Thymus (tissue), 11 donors: ENCODE measurements at regions not wholly inside any gene's neighbourhood (a gene's known extent, or its start where the extent isn't known, plus 50 kb on each side); places are given as distances from the start of the nearest gene placed in this dataset.

Experiments
- DNase-seq, 9 donors: peaks; one replicate each; pipeline ENCODE4 v3.0.0-alpha.2; 2013; ENCODE audit warnings: low spot score in 9 of 9, low read depth in 6 of 9, missing footprints in 1 of 9
- H3K27ac ChIP-seq, 2 donors: one replicate each; pipeline ENCODE4 v1.5.1; 2013; ENCODE audit warnings: control low read depth in 1 of 2, low read depth in 1 of 2, low read length in 1 of 2, mild to moderate bottlenecking in 1 of 2, moderate library complexity in 1 of 2
- H3K27me3 ChIP-seq, 2 donors: one replicate each; pipeline ENCODE4 v1.5.1; 2013; ENCODE audit warnings: low read length in 1 of 2; ENCODE audit not compliant: control insufficient read depth in 2 of 2, insufficient read depth in 1 of 2
- H3K36me3 ChIP-seq, 2 donors: one replicate each; pipeline ENCODE4 v1.5.1; 2013; ENCODE audit warnings: low read length in 1 of 2, mild to moderate bottlenecking in 1 of 2, moderate library complexity in 1 of 2; ENCODE audit not compliant: control insufficient read depth in 2 of 2, insufficient read depth in 2 of 2
- H3K4me1 ChIP-seq, 2 donors: one replicate each; pipeline ENCODE4 v1.5.1; 2013; ENCODE audit warnings: low read length in 2 of 2; ENCODE audit not compliant: control insufficient read depth in 2 of 2, insufficient read depth in 2 of 2
- H3K4me3 ChIP-seq, 2 donors: one replicate each; pipeline ENCODE4 v1.5.1; 2013; ENCODE audit warnings: low read length in 2 of 2, control low read depth in 1 of 2, mild to moderate bottlenecking in 1 of 2
- H3K9me3 ChIP-seq, 2 donors: one replicate each; pipeline ENCODE4 v1.5.1; 2013; ENCODE audit warnings: low read length in 1 of 2, mild to moderate bottlenecking in 1 of 2; ENCODE audit not compliant: control insufficient read depth in 2 of 2, insufficient read depth in 1 of 2
- WGBS: extraction: QIAGEN DNeasy Blood & Tissue Kit; methylation state at CpG from one replicate; pipeline ENCODE4 v1.1.7; 2013; 5-methylcytosine and 5-hydroxymethylcytosine counted together
- donor health status: healthy.

DNA sequence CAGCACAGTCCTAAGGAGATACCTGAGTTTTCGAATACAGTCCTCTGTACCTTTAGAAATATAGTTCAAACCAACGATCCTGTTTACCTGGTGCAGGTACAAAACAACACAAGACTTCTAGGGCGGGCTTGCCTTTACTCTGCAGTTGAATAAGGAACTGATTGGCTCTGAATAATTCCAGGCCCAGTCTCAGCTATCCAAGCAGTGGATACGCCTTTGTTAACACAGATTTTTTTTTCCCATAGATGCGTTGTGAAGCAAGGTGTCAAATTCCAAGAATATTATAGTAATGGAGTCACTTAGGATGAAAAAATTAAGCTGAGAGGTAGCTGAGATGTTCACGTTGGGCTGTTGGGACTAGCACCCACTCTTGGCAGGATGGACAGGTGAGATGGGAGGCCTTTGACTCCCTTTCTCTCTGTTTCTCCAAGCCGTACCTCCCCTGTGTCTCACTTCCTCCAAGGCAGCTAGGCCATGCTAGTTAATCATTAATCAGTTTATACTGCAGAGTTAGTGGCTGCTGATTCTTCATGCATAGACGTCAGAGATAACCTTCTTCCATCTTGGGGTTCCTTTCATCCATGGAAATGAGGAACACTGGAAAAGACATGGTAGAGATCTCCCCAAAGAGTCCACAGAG lies 380.8 kb upstream of the ACVR2A start:
- H3K27ac ChIP-seq, result no peak overlapping the region
- no peak overlapping the region for H3K4me3 ChIP-seq
- no peaks in the 10 kb centered on the region for H3K36me3 ChIP-seq
- H3K27me3 ChIP-seq, result no peaks in the 10 kb centered on the region
- H3K9me3 ChIP-seq, result no peaks in the 10 kb centered on the region
- 97% methylated on average over 8 of the region's 8 CpGs for WGBS
- no peak for DNase-seq
- H3K4me1 ChIP-seq, result no peaks in the 10 kb centered on the region

DNA sequence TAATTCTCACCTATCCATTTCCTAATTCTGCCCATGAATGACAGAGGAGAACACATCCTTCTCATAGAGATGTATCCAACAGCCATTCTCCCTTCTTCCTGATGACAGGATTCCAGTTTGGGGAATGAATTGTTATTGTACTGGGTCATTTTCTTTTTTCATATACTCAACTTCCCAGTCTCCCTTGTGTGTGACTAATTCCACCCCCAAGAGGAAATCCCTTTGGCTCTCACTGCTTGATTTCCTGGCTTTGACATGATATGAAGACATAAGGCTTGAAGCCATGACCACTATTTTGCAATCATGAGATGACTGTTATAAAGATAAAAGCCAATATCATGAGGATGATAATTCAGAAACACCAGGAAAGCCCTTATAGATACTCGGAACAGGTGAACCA lies 384.7 kb upstream of the ACVR2A start:
- DNase-seq, result no peak
- WGBS, result 95% methylated on average over 1 of the region's 1 CpG
- no peaks in the 10 kb centered on the region for H3K36me3 ChIP-seq
- no peak overlapping the region for H3K4me3 ChIP-seq
- H3K27me3 ChIP-seq, result no peaks in the 10 kb centered on the region
- no peak overlapping the region for H3K27ac ChIP-seq
- no peaks in the 10 kb centered on the region for H3K9me3 ChIP-seq
- H3K4me1 ChIP-seq, result no peaks in the 10 kb centered on the region

DNA sequence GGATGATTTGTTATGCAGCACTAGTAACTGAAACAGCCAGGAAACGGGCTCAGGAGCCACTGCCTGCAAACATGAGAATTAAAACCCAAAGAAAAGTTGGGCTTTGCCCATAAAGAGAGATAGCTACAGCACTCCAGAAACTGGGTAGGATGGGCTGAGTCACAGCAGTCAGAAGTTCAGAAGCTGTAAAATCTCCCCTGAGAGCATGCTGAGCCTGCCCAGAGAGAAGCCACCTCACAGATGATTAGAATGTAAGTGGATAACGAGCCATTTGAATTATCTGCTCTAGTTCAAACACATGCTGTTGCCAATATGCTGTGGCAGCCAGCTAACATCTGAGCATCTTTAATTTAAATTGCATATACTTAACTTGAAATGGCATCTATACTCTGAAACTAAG lies 388.1 kb upstream of the ACVR2A start:
- no peak for DNase-seq
- Histone ChIP-seq H3K36me3 (no peaks in the 10 kb centered on the region), H3K9me3 (no peaks in the 10 kb centered on the region), H3K4me1 (no peaks in the 10 kb centered on the region), H3K27ac (no peak overlapping the region), H3K27me3 (no peaks in the 10 kb centered on the region), H3K4me3 (no peak overlapping the region)
- 89% methylated on average over 2 of the region's 2 CpGs for WGBS

DNA sequence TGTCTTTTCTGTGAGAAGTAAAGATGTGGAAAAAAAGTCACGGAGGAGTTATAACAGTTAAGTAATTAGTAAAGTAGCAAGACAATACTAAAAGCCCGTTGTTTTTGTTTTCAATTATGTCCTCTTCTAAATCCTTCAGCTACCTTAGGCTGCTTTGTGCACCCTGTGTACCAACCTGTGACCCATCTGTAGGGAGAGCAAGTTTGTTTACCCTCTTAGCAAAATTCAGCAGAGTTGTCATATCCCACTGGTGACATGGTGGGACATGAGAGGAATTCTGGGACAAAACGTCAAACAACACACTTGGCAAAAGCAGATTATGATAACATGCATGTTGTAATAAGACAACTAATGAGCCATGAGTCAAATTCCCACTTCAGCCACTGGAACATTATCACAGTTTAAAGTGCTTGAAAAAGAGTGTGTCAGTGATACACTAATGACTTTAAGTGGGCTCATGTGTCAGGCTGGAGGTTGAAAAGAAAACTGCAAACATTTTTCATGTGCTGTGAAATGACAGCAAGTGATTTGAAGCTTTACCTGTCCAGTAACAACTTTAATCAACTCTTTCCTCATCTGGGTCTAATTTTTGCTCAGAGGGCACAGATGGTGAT lies 392.8 kb upstream of the ACVR2A start:
- no peaks in the 10 kb centered on the region for H3K27me3 ChIP-seq
- DNase-seq, result no peak
- no peaks in the 10 kb centered on the region for H3K36me3 ChIP-seq
- no peak overlapping the region for H3K27ac ChIP-seq
- no peak overlapping the region for H3K4me3 ChIP-seq
- H3K4me1 ChIP-seq, result no peaks in the 10 kb centered on the region
- WGBS, result 62% methylated on average over 3 of the region's 3 CpGs
- H3K9me3 ChIP-seq, result no peaks in the 10 kb centered on the region

DNA sequence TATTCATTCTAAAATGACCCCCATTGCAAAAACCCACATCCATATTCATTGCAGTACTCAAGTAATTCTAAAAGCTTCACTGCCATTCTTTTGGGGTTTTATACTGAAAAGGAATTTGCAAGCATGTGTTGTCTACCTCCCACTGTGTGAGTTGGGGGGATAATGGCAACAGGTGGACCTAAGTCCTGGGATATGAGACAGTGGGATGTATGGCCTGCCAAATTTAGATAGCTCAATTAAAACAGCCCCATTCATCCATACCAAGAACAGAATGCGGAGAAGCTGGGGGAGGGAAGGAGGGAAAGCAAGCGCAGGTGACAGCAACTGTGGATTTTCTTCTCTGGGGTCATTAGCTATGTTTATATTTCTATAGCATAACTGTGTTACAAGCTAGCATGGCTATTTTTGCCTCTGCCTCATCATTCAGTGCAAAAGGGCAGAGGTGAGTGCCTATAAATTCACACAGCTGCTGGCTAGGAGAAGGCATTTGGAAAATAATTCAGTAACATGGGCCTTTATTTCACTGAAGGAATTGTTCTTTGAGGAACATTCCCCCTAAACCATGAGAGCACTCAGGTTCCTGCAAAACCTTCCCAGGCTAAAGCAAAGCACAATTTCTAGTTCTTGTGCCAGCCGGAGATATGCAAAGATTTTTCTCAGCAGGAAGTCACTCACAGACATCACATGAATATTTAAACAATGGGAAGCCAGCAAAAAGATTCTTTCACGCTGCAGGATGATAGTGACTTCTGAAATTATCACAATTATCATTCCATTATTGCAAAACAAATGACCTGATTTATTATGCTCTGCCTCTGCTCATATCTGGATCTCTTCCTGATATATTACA lies 393.9 kb upstream of the ACVR2A start:
- Histone ChIP-seq H3K36me3 (no peaks in the 10 kb centered on the region), H3K4me1 (no peaks in the 10 kb centered on the region), H3K27ac (no peak overlapping the region), H3K4me3 (no peak overlapping the region), H3K27me3 (no peaks in the 10 kb centered on the region), H3K9me3 (no peaks in the 10 kb centered on the region)
- DNase-seq, result no peak
- 96% methylated on average over 4 of the region's 4 CpGs for WGBS

DNA sequence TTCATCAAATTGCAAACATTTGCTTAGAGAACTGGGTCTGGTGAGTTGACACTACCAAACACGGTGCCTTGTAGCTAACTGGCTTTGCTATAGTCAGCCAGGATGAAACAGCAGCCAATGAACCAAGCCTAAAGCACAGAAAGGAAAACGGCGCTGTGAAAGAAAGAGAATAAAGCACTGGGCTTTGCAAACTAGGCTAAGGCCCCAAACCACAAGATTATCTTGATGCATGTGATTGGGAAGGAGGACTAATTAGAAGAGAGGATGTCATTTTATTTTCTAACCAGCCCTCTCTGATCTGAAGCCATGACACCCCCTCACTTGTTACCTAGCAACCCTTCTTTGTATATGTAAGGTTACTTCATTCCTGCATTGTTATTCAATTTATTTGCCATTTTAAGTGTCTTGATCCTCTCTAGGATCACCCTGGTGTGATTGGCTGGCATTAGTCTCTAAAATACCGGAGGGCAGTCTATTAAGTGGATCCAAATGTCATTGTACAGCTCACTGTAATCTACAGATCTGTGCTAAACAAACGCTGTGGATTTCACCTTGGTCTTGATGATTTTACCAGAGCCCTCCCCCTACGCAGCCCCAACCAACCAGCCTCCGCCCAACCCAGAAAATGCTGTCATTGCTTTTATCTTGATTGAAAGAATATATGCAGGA lies 395.4 kb upstream of the ACVR2A start:
- peak in 1 of 9 donors; percentile 2 for DNase-seq
- 88% methylated on average over 7 of the region's 7 CpGs for WGBS
- no peaks in the 10 kb centered on the region for H3K27me3 ChIP-seq
- no peaks in the 10 kb centered on the region for H3K9me3 ChIP-seq
- no peak overlapping the region for H3K27ac ChIP-seq
- no peaks in the 10 kb centered on the region for H3K36me3 ChIP-seq
- H3K4me3 ChIP-seq, result no peak overlapping the region
- no peaks in the 10 kb centered on the region for H3K4me1 ChIP-seq

DNA sequence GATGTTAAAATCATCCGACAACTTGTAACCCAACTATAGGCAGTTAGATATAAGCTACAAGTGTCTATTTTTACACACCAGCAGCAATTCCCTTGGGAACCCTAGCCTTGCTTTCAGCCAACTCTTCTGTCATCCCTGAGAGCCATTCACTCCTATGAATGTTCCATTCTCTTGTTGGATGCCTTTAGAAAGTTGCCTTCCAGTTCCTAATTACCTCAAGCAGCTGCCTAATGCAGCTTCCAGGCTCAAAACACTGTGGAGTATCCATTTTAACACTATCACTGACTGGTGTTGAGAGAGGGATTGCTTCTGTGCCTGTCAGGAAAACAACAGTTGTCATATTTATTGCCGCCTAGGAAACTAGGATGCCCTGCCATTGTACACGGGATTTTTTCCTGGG lies 402.0 kb upstream of the ACVR2A start:
- Histone ChIP-seq H3K4me1 (no peaks in the 10 kb centered on the region), H3K27me3 (no peaks in the 10 kb centered on the region), H3K27ac (no peak overlapping the region), H3K36me3 (no peaks in the 10 kb centered on the region), H3K9me3 (no peaks in the 10 kb centered on the region), H3K4me3 (no peak overlapping the region)
- DNase-seq, result no peak
- 95% methylated on average over 3 of the region's 3 CpGs for WGBS

DNA sequence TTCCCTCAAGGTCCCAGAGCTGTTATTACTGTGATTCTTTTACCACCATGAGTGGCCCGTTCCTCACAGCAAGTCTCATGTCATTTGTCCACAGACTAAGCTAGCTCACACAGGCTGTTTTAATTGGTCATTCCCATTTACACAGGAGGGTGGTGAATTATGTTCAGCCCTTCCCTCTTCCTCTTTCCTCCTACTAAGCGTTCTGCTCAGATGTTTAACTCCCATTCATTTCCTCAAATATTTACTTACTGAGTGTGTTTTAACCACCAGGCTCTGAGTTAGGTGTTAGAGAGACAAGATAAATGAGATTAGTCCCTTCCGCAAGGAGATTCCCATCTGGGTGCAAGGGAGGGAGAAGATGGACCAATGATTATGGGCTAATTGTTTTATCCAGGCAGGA lies 403.6 kb upstream of the ACVR2A start:
- no peaks in the 10 kb centered on the region for H3K9me3 ChIP-seq
- no peak overlapping the region for H3K27ac ChIP-seq
- H3K27me3 ChIP-seq, result no peaks in the 10 kb centered on the region
- WGBS, result 88% methylated on average over 3 of the region's 3 CpGs
- no peaks in the 10 kb centered on the region for H3K4me1 ChIP-seq
- no peak overlapping the region for H3K4me3 ChIP-seq
- H3K36me3 ChIP-seq, result no peaks in the 10 kb centered on the region
- no peak for DNase-seq

DNA sequence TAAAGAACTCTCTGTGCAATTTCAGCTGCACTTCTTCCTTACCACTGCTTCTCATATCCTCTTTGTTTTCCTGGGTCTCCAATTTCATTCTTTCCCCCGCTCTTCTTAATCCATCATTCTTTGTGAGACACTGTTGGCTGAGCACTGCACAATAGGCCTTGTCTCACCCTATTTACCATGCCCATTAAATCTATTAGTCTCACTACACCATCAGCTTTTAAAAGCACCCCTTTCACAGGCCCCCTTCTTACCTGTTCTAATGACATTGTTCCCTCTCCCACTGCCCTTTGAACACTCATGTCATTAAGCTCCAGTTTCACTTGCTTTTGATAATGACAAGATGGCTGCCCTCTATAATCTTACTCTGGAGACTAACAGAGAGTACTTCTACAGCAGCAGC lies 404.1 kb upstream of the ACVR2A start:
- H3K27me3 ChIP-seq, result no peaks in the 10 kb centered on the region
- no peak overlapping the region for H3K4me3 ChIP-seq
- 96% methylated on average over 1 of the region's 1 CpG for WGBS
- no peaks in the 10 kb centered on the region for H3K4me1 ChIP-seq
- no peak for DNase-seq
- H3K36me3 ChIP-seq, result no peaks in the 10 kb centered on the region
- no peak overlapping the region for H3K27ac ChIP-seq
- no peaks in the 10 kb centered on the region for H3K9me3 ChIP-seq
